ENCODE measurements at regions not wholly inside any gene's neighbourhood (a gene's known extent, or its start where the extent isn't known, plus 50 kb on each side); places are given as distances from the start of the nearest gene placed in this dataset.

- TF ChIP-seq REST (IDR thresholded peaks at IDR 0.05; ENCODE audit: insufficient read depth in 1 of 2, low read depth in 2 of 2, low read length in 2 of 2) = no peak
- TF ChIP-seq POLR2AphosphoS5 (IDR thresholded peaks at IDR 0.05; ENCODE audit: low read depth, low read length) = no peak
- TF ChIP-seq FOXP2 (optimal IDR thresholded peaks at IDR 0.05; ENCODE audit: borderline replicate concordance, extremely low read depth, extremely low read length, insufficient read depth) = no peak
These were observed 259.4 kb downstream of the TLR4 start for GRCh38 chr9:117963493-117964090.
